ENCODE measurements at regions not wholly inside any gene's neighbourhood (a gene's known extent, or its start where the extent isn't known, plus 50 kb on each side); places are given as distances from the start of the nearest gene placed in this dataset.
"Not testable (repeated sequence)": the region's sequence is repeated elsewhere in the genome, so short reads cannot be mapped to it uniquely, and the experiment has no call there.

- no peak for DNase-seq
Observed at GRCh38 chr18:60003610-60004185, 103.9 kb downstream of the PMAIP1 start.

- DNase-seq, result peak; percentile 13
Observed at GRCh38 chr18:59996370-59996966, 96.7 kb downstream of the PMAIP1 start.

DNA sequence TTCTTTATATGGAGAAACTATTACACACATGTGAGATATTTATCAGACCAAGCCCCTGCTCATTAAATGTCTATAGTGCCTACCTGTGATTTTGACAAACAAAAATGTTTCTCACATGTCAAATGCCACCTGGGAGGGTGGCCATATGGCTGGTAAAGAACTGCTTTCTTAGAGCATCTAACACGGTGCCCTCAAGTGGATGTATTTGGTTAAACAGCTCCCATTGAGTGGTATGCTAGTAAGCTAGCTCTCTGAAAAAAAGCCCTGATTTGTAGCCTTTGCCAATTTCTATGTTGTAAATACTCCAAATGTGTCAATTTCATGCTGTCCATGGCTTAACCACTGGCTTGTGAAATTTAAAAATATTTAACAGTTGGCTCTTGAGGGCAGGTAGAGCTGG lies 94.6 kb downstream of the PMAIP1 start:
- DNase-seq, result no peak

- no peak for DNase-seq
Observed at GRCh38 chr18:59993560-59993959, 93.8 kb downstream of the PMAIP1 start.

- no peak for DNase-seq
Observed at GRCh38 chr18:59990121-59990823, 90.5 kb downstream of the PMAIP1 start.

GRCh38 chr18:59988098-59988706 lies 88.4 kb downstream of the PMAIP1 start:
- no peak for DNase-seq

- DNase-seq, result no peak
Observed at GRCh38 chr18:59987102-59987501, 87.3 kb downstream of the PMAIP1 start.

DNA sequence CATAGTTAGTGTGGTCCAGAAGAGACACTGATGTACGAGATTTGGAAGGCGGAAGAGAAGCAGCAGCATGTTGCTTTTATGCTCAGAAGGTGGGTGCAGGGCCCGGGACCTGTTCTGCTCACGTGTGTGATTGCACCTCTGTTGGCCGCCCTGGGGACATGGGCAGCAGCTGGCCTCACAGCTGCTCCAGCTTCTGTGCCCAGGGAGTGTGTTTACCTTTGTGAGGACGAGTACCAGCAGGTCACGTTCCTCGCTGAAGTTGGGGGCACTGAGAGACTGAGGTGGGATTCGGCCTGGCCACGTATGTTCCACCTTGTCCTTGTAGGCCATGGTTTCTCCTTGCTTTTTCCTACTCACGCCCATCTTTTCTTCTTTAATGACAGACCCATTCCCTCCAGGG lies 86.3 kb downstream of the PMAIP1 start:
- DNase-seq, result no peak

DNA sequence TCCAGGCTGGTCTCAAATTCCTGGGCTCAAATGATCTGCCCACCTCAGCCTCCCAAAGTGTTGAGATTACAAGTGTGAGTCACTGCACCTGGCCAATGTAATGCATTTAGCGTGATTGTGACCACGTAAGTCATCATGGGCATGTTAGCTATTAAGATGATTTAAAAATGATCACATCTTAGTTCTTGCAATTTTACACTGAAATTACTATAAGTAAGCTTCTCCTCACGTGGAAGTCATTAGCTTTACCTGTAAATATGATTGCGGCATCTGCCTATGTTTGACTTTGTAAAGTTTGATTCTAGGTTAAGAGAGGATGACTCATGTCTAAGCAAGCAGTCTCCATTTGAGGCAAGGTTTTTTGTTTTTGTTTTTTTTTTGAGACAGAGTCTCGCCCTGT lies 85.5 kb downstream of the PMAIP1 start:
- no peak for DNase-seq

DNA sequence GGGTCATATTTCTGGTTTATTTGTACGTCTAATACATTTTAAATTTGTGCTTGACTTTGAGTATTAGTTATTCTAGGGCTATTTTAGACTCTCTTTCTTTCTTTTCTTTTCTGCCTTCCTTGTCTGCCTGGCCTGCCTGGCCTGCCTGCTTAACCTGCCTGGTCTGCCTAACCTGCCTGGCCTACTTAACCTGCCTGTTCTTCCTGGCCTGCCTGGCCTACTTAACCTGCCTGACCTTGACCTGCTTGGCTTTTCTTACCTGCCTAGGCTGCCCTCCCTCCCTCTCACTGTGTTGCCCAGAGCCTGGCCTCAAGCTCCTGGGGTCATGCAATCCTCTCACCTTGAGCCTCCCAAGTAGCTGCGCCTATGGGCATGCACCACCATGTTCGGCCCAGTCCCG lies 83.7 kb downstream of the PMAIP1 start:
- no peak for DNase-seq

DNA sequence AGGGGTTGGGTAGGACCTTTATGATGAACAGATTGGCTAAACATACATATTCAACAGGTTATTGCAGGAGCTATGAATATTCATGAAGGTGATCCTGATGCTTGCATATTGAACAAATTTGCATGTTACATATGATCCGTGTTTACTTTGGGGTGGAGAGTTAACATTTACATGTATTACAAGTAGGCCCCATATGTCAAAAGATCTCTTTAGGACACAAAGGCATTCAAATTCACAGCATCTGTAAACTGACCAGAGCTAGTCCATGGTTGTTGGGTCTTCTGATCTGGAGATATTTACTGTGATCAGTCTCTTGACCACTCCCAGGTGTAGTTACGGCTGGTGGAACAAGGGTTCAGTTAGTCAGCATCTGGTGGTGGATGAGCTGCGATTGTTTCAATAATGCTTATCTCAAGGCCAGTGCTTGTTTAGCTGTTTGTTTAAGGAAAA lies 80.4 kb downstream of the PMAIP1 start:
- DNase-seq, result no peak

GRCh38 chr18:59971871-59972428 lies 72.2 kb downstream of the PMAIP1 start:
- DNase-seq, result no peak

DNA sequence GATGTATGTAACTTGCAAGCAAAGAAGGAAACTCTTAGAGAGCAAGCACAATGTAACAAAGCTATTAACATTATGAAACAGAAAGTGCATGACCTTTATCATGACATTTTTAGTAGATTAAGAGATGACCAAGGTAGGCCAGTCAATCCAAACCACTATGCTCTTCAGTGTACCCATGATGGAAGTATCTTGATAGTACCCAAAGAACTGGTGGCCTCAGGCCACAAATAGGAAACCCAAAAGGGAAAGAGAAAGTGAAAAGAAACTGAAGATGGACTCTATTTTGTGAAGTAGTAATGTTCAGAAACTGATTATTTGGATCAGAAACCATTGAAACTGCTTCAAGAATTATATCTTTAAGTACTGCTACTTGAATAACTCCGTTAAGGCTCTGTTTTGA lies 71.3 kb downstream of the PMAIP1 start:
- DNase-seq, result not testable (repeated sequence)

DNA sequence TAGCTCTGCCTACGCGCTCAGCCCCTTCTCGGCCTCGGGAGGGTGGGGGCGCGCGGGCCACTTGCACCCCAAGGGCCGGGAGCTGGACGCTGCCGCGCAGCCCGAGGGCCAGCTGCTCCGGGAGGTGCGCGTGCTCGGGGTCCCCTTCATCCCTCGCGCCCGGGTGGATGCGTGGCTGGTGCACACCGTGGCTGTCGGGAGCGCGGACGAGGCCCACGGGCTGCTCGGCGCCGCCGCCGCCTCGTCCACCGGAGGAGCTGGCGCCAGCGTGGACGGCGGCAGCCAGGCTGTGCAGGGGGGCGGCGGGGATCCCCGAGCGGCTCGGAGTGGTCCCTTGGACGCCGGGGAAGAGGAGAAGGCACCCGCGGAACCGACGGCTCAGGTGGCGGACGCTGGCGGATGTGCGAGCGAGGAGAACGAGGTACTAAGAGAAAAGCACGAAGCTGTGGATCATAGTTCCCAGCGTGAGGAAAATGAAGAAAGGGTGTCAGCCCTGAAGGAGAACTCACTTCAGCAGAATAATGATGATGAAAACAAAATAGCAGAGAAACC lies 69.8 kb downstream of the PMAIP1 start:
- not testable (repeated sequence) for DNase-seq

- DNase-seq, result no peak
Observed at GRCh38 chr18:59968583-59968982, 68.8 kb downstream of the PMAIP1 start.

GRCh38 chr18:59967878-59968277 lies 68.1 kb downstream of the PMAIP1 start:
- no peak for DNase-seq

- DNase-seq, result no peak
Observed at GRCh38 chr18:59966913-59967312, 67.1 kb downstream of the PMAIP1 start.

DNA sequence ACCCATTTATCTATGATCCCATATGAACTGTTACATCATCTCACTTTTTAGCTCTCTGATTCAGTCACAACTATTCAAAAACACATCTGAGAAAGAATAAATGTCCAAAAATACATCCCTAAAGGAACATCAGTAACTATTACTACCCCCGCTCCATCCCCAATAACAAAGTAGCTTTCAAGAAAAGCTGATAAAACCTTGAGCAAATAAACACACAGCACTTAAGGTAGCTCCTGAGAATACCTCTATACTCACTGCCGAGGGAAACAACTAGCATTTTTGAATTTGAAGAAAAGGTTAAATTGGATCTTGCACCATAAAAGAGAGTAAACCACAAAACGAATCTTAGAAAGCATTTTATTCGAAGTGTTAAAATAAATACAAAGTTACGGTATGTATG lies 63.4 kb downstream of the PMAIP1 start:
- no peak for DNase-seq

DNA sequence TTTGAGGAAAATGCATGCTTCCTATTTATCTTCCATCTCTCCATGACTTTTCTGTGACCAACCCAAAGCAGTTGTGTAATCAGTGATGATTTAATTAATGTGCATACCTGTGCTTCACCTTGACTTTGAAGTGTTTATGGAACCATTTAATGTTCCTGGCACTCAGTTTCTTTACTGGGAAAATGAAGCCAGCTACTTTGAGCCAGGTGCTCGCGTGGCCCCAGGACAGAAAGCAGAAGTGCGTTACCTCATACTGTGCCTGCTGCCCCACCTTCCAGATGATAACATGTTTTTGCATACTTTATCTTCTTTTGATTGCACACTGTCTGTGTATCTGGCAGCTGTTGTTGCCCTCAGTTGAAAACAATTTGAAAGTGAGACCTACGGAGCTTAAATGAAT lies 61.3 kb downstream of the PMAIP1 start:
- no peak for DNase-seq

DNA sequence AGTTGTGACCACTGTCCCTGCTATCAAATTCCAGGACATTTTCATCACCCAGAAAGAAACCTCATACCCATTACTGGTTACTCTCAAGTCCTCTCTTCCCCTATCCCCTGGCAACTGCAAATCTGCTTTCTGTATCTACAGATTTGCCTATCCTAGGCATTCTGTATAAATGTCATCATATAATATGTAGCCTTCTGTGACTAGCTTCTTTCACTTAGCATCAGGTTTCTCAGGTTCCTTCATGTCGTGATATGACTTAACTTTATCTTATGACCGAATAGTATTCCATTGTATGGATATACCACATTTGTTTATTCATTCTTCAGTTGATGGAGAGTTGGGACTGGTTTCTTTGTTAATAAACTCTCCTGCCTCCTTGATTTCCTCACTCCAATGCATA lies 60.5 kb downstream of the PMAIP1 start:
- DNase-seq, result no peak

GRCh38 chr18:59959606-59960005 lies 59.8 kb downstream of the PMAIP1 start:
- DNase-seq, result no peak

DNA sequence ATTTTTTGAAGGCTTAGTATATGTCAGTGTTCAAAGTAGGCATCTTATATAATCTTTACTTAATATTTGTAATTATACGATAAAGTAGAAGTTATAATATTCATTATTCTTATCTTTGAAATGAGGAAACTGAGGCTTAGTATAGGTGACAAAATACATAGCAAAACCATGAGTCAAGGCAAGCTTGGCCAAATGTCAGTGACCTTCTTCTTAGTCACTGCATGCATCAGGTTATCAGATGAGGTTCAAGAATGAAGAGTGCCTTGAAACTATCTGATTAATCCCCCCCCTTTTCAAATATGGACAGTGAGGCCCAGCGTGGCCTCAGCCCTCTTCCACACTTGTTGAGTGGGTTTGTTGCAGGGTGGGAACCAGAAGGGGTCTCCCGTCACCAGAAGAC lies 59.3 kb downstream of the PMAIP1 start:
- DNase-seq, result no peak

DNA sequence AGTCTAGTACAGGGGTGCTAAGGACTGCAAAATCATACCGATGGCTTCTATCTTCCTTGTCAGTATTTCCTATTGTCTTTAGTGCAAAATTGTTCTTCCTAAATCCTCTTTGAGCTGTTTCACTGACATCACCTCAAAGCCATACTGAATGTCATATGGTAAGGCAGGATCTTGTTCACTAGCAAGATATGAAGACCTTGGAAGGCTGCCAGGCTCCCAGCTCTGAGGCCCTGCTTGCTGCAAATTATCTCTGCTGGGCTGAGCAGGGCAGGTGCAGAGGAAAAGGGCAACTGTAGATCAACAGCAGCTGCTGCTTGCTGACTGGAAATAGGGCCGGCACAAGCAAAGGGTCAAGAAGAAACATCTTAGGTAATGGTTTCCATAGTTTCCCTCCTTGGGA lies 58.2 kb downstream of the PMAIP1 start:
- peak; percentile 69 for DNase-seq

Data from NCI-H2029 treated with DMSO at 0.1 percent for 48 hours (cell line).